Activated CD4-positive, CD25-positive, alpha-beta regulatory T cell (primary cell): ENCODE measurements at regions not wholly inside any gene's neighbourhood (a gene's known extent, or its start where the extent isn't known, plus 50 kb on each side); places are given as distances from the start of the nearest gene placed in this dataset.
"Not testable (repeated sequence)": the region's sequence is repeated elsewhere in the genome, so short reads cannot be mapped to it uniquely, and the experiment has no call there.

Experiments used
- DNase-seq, 4 experiments: peaks; one replicate each; lab custom pipeline; 2025; lab: John Stamatoyannopoulos, UW

- DNase-seq, result no peak
Observed at GRCh38 chr5:1748271-1748670, 51.4 kb downstream of the MRPL36 start.

GRCh38 chr5:1747803-1748085 lies 51.9 kb downstream of the MRPL36 start:
- no peak for DNase-seq

GRCh38 chr5:1747079-1747802 lies 52.4 kb downstream of the MRPL36 start:
- no peak for DNase-seq

GRCh38 chr5:1746371-1747078 lies 53.1 kb downstream of the MRPL36 start:
- DNase-seq, result no peak

GRCh38 chr5:1745796-1746370 lies 53.8 kb downstream of the MRPL36 start:
- DNase-seq, result no peak

- no peak for DNase-seq
Observed at GRCh38 chr5:1745123-1745795, 54.4 kb downstream of the MRPL36 start.

- DNase-seq, result no peak
Observed at GRCh38 chr5:1744393-1745122, 55.1 kb downstream of the MRPL36 start.

GRCh38 chr5:1743769-1744085 lies 55.9 kb downstream of the MRPL36 start:
- DNase-seq, result no peak

- DNase-seq, result no peak
Observed at GRCh38 chr5:1743061-1743768, 56.4 kb downstream of the MRPL36 start.

GRCh38 chr5:1737790-1738405 lies 61.7 kb downstream of the MRPL36 start:
- peak in 2 of 4 experiments; percentile 3 to 10 for DNase-seq

- no peak for DNase-seq
Observed at GRCh38 chr5:1736889-1737711, 62.5 kb downstream of the MRPL36 start.

GRCh38 chr5:1736065-1736464 lies 63.6 kb downstream of the MRPL36 start:
- no peak for DNase-seq

- no peak for DNase-seq
Observed at GRCh38 chr5:1735320-1735970, 64.2 kb downstream of the MRPL36 start.

- no peak for DNase-seq
Observed at GRCh38 chr5:1734908-1735289, 64.7 kb downstream of the MRPL36 start.

- DNase-seq, result no peak
Observed at GRCh38 chr5:1734271-1734907, 65.2 kb downstream of the MRPL36 start.

- DNase-seq, result no peak
Observed at GRCh38 chr5:1733369-1733768, 66.3 kb downstream of the MRPL36 start.

- DNase-seq, result no peak
Observed at GRCh38 chr5:1732945-1733344, 66.7 kb downstream of the MRPL36 start.

- no peak for DNase-seq
Observed at GRCh38 chr5:1732238-1732941, 67.2 kb downstream of the MRPL36 start.

GRCh38 chr5:1731855-1732237 lies 67.8 kb downstream of the MRPL36 start:
- not testable (repeated sequence) for DNase-seq
